Upper lobe of right lung (tissue), 1 donor: ENCODE measurements at regions not wholly inside any gene's neighbourhood (a gene's known extent, or its start where the extent isn't known, plus 50 kb on each side); places are given as distances from the start of the nearest gene placed in this dataset.
"Not testable (repeated sequence)": the region's sequence is repeated elsewhere in the genome, so short reads cannot be mapped to it uniquely, and the experiment has no call there.

Source experiments
- ATAC-seq: fragments of 200-7000 bp; cut with Tn5 transposase; one replicate; pipeline ENCODE4 v1.9.1; 2020; ENCODE audit warnings: mild to moderate bottlenecking, moderate library complexity
- DNase-seq: peaks from one replicate; pipeline ENCODE4 v3.0.0-alpha.2; 2020
- H3K27ac ChIP-seq: fragments of 200-600 bp; one replicate; pipeline ENCODE4 v1.8.0; 2022
- H3K27me3 ChIP-seq: fragments of 200-600 bp; one replicate; pipeline ENCODE4 v1.8.0; 2022; ENCODE audit warnings: mild to moderate bottlenecking
- H3K36me3 ChIP-seq: fragments of 200-600 bp; one replicate; pipeline ENCODE4 v1.8.0; 2022
- H3K4me1 ChIP-seq: fragments of 200-600 bp; one replicate; pipeline ENCODE4 v1.8.0; 2022
- H3K4me3 ChIP-seq: fragments of 200-600 bp; one replicate; pipeline ENCODE4 v1.8.0; 2022; ENCODE audit warnings: mild to moderate bottlenecking
- H3K9me3 ChIP-seq: fragments of 200-600 bp; one replicate; pipeline ENCODE4 v1.8.0; 2022
- CTCF ChIP-seq: fragments of 200-600 bp; IDR thresholded peaks from one replicate; pipeline ENCODE4 v1.8.0; 2022; ENCODE audit warnings: antibody characterized with exemption
- intact Hi-C: fragments of 100-400 bp; cut with DNase I; formaldehyde crosslinking; loops from one replicate; pipeline ENCODE4 v1.11.0; 2022
- donor health status: DM: no; HTN: yes; CAD: no; lungs with severe emphysema.

- ATAC-seq, result peak; percentile 15
- H3K27ac ChIP-seq, H3K27me3 ChIP-seq, H3K4me3 ChIP-seq, DNase-seq, intact Hi-C loops, H3K9me3 ChIP-seq, H3K36me3 ChIP-seq, H3K4me1 ChIP-seq: not testable (repeated sequence)
Measured at GRCh38 chr9:60525879-60526686, 388.1 kb upstream of the SPATA31A5 start.

DNA sequence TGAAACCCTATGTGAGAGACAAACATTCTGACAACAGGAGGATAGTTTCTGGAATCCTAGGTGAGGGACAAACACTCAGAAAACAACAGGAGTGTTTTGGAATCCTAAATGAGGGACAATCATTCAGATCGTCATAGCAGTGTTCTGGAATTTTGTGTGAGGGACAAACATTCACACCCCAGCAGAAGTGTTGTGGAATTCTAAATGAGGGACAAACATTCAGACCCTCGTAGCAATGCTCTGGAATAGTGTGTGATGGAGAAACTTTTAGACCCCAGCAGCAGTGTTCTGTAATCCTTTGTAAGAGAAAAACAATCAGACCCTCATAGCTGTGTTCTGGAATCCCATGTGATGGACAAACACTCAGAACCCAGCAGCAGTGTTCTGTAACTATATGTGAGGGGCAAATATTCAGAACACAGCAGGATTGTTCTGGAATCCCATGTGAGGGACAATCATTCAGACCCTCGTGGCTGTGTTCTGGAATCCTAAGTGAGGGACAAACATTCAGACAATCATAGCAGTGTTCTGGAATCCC is 387.4 kb upstream of the SPATA31A5 start:
- H3K27me3 ChIP-seq, DNase-seq, H3K27ac ChIP-seq, H3K4me3 ChIP-seq, H3K4me1 ChIP-seq, intact Hi-C loops, H3K36me3 ChIP-seq, H3K9me3 ChIP-seq: not testable (repeated sequence)
- peak; percentile 33 for ATAC-seq

- H3K4me1 ChIP-seq, H3K36me3 ChIP-seq, H3K27ac ChIP-seq, DNase-seq, H3K4me3 ChIP-seq, ATAC-seq, H3K9me3 ChIP-seq, intact Hi-C loops, H3K27me3 ChIP-seq: not testable (repeated sequence)
Measured at GRCh38 chr9:60544518-60544917, 369.7 kb upstream of the SPATA31A5 start.

GRCh38 chr9:60545346-60545877 is 368.8 kb upstream of the SPATA31A5 start:
- no peak overlapping the region for H3K4me3 ChIP-seq
- H3K36me3 ChIP-seq, result no peaks in the 10 kb centered on the region
- no peak for TF ChIP-seq CTCF
- no peaks in the 10 kb centered on the region for H3K4me1 ChIP-seq
- no peak overlapping the region for H3K27ac ChIP-seq
- ATAC-seq (no peak), DNase-seq (no peak)
- intact Hi-C loops, result no loop called here
- peaks cover 9% of the 10 kb centered on the region for H3K9me3 ChIP-seq
- H3K27me3 ChIP-seq, result no peaks in the 10 kb centered on the region

DNA sequence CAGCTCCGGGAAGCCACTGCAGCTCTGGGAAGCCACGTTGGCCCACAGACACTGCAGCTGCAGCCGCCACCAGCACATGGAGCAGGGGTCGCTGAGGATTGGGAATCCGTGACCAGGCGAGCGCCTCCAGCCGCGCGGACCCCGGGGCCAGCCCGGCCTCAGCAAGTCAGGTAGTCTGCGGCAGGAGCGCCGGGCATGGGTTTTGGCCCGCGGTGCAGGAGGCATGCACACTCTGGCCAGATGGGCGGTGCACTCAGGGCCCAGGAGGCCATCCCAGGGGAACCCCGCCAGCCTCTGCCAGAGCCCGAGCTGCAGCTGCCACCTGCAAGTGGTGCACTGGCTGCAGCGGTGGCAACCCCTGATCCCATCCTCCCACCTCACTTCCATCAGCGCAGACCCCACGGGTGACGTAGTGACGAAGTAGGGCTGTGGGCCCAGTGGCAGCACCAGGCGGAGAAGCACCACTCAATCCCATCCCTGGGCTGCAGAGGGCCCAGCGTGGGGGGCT is 368.3 kb upstream of the SPATA31A5 start:
- no peak for ATAC-seq
- intact Hi-C loops, result no loop called here
- Histone ChIP-seq H3K27ac (no peak overlapping the region), H3K36me3 (no peaks in the 10 kb centered on the region), H3K27me3 (no peaks in the 10 kb centered on the region), H3K4me1 (no peaks in the 10 kb centered on the region), H3K9me3 (peaks cover 9% of the 10 kb centered on the region), H3K4me3 (no peak overlapping the region)
- peak; percentile 59 for DNase-seq
- TF ChIP-seq CTCF, result no peak

DNA sequence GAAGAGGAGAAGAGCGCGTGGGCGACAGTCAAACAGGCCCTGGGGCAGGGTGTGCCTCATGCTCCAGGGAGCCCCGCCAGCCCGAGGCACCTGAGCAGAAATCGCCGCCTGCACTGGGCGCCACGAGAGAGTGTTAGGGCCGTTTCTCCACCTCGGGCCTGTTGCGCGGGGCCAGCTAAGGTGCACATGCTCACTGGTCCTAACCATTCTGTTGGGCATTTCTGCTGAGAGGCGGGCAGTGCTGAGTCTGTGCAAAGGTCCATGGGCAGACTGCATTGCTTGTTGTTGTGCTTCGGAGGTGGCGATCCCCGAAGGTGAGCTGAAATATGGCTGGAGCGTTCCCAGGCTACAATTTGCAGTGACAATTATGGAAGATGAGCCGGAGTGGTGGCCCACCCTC is 367.8 kb upstream of the SPATA31A5 start:
- no peaks in the 10 kb centered on the region for H3K4me1 ChIP-seq
- TF ChIP-seq CTCF, result no peak
- H3K4me3 ChIP-seq, result no peak overlapping the region
- no peaks in the 10 kb centered on the region for H3K36me3 ChIP-seq
- intact Hi-C loops, result no loop called here
- ATAC-seq, result no peak
- no peak for DNase-seq
- no peaks in the 10 kb centered on the region for H3K27me3 ChIP-seq
- peaks cover 9% of the 10 kb centered on the region for H3K9me3 ChIP-seq
- H3K27ac ChIP-seq, result no peak overlapping the region

DNA sequence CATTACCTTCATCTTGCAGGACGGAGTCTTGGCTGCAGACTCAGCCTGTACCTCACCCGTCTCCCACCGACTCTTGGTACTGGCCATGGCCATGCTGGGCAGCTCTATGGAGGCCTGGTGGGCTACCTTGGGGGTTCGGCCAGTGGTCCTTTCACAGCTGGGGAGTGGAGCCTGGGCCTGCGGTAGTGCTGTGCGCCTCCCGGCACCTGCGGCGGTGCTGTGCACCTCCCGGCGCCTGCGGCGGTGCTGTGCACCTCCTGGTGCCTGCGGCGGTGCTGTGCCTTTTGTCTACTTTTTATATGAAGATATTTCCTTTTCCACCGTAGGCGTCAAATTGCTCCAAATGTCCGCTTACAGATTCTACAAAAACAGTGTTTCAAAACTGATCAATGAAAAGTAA is 367.2 kb upstream of the SPATA31A5 start:
- intact Hi-C loops, H3K27ac ChIP-seq, ATAC-seq, H3K36me3 ChIP-seq, H3K27me3 ChIP-seq, H3K4me3 ChIP-seq, DNase-seq, H3K9me3 ChIP-seq, H3K4me1 ChIP-seq: not testable (repeated sequence)
